Stimulated activated CD4-positive, alpha-beta T cell treated with anti-CD3 and anti-CD28 coated beads, Interleukin-12 subunit alpha, Interleukin-12 subunit beta, amount 100 ng/mL, for 4 hours (primary cell): ENCODE measurements at regions not wholly inside any gene's neighbourhood (a gene's known extent, or its start where the extent isn't known, plus 50 kb on each side); places are given as distances from the start of the nearest gene placed in this dataset.
"Not testable (repeated sequence)": the region's sequence is repeated elsewhere in the genome, so short reads cannot be mapped to it uniquely, and the experiment has no call there.

Experiments
- DNase-seq: peaks from one replicate; pipeline ENCODE4 v3.0.0-alpha.2; 2020

- no peak for DNase-seq
Observed at GRCh38 chr3:17861476-17861875, 119.0 kb upstream of the TBC1D5 start.

GRCh38 chr3:17860840-17861471 lies 118.5 kb upstream of the TBC1D5 start:
- not testable (repeated sequence) for DNase-seq

- no peak for DNase-seq
Observed at GRCh38 chr3:17852217-17852616, 109.8 kb upstream of the TBC1D5 start.

GRCh38 chr3:17850448-17850847 lies 108.0 kb upstream of the TBC1D5 start:
- no peak for DNase-seq

GRCh38 chr3:17848102-17848501 lies 105.7 kb upstream of the TBC1D5 start:
- no peak for DNase-seq

GRCh38 chr3:17847156-17847555 lies 104.7 kb upstream of the TBC1D5 start:
- no peak for DNase-seq

- no peak for DNase-seq
Observed at GRCh38 chr3:17846466-17846865, 104.0 kb upstream of the TBC1D5 start.

GRCh38 chr3:17845026-17845812 lies 102.8 kb upstream of the TBC1D5 start:
- DNase-seq: no peak

- DNase-seq: no peak
Observed at GRCh38 chr3:17844236-17844635, 101.8 kb upstream of the TBC1D5 start.

- peak; percentile 72 for DNase-seq
Observed at GRCh38 chr3:17841190-17841828, 98.9 kb upstream of the TBC1D5 start.

GRCh38 chr3:17840651-17841050 lies 98.2 kb upstream of the TBC1D5 start:
- DNase-seq: no peak

- DNase-seq: no peak
Observed at GRCh38 chr3:17840126-17840525, 97.7 kb upstream of the TBC1D5 start.

- no peak for DNase-seq
Observed at GRCh38 chr3:17836919-17837318, 94.5 kb upstream of the TBC1D5 start.

- no peak for DNase-seq
Observed at GRCh38 chr3:17836092-17836491, 93.7 kb upstream of the TBC1D5 start.

GRCh38 chr3:17833786-17834559 lies 91.5 kb upstream of the TBC1D5 start:
- no peak for DNase-seq

GRCh38 chr3:17832016-17832415 lies 89.6 kb upstream of the TBC1D5 start:
- DNase-seq: no peak

- DNase-seq: no peak
Observed at GRCh38 chr3:17831366-17831765, 88.9 kb upstream of the TBC1D5 start.

GRCh38 chr3:17830788-17831187 lies 88.4 kb upstream of the TBC1D5 start:
- DNase-seq: no peak

- no peak for DNase-seq
Observed at GRCh38 chr3:17828388-17828787, 86.0 kb upstream of the TBC1D5 start.

- no peak for DNase-seq
Observed at GRCh38 chr3:17825298-17825697, 82.9 kb upstream of the TBC1D5 start.

GRCh38 chr3:17823816-17824215 lies 81.4 kb upstream of the TBC1D5 start:
- DNase-seq: no peak

GRCh38 chr3:17823036-17823435 lies 80.6 kb upstream of the TBC1D5 start:
- no peak for DNase-seq

GRCh38 chr3:17820704-17821103 lies 78.3 kb upstream of the TBC1D5 start:
- DNase-seq: no peak
